DOHH2 (cell line): ENCODE measurements at regions not wholly inside any gene's neighbourhood (a gene's known extent, or its start where the extent isn't known, plus 50 kb on each side); places are given as distances from the start of the nearest gene placed in this dataset.

Experiments
- H3F3A ChIP-seq: fragments of 200-600 bp; sonication (generic), shearing (Covaris generic); 2 replicates; pipeline ENCODE4 v1.6.0; 2016; ENCODE audit warnings: antibody characterized with exemption, mild to moderate bottlenecking; ENCODE audit not compliant: control insufficient read depth, insufficient read depth
- H3K27ac ChIP-seq: fragments of 200-600 bp; sonication (generic); 2 replicates; pipeline ENCODE4 v1.5.1; 2014; ENCODE audit warnings: low read depth, mild to moderate bottlenecking, low read length, moderate library complexity
- H3K27me3 ChIP-seq: fragments of 200-600 bp; sonication (generic); 2 replicates; pipeline ENCODE4 v1.6.1; 2014; ENCODE audit warnings: mild to moderate bottlenecking, low read length, mixed read lengths; ENCODE audit not compliant: control insufficient read depth
- H3K36me3 ChIP-seq: fragments of 200-600 bp; sonication (generic); 2 replicates; pipeline ENCODE4 v1.6.1; 2014; ENCODE audit warnings: mild to moderate bottlenecking, low read length, moderate library complexity, mixed read lengths; ENCODE audit not compliant: control insufficient read depth
- H3K4me1 ChIP-seq: fragments of 200-600 bp; sonication (generic); 2 replicates; pipeline ENCODE4 v1.6.1; 2014; ENCODE audit warnings: mild to moderate bottlenecking, low read length, mixed read lengths; ENCODE audit not compliant: control insufficient read depth
- H3K4me2 ChIP-seq: fragments of 200-600 bp; sonication (generic); 2 replicates; pipeline ENCODE4 v1.6.0; 2014; ENCODE audit warnings: mild to moderate bottlenecking, low read length, moderate library complexity
- H3K4me3 ChIP-seq: fragments of 200-600 bp; sonication (generic); 2 replicates; pipeline ENCODE4 v1.5.1; 2014; ENCODE audit warnings: mild to moderate bottlenecking, low read length, mixed read lengths
- H3K79me2 ChIP-seq: fragments of 200-600 bp; sonication (generic); 2 replicates; pipeline ENCODE4 v1.6.1; 2014; ENCODE audit warnings: mild to moderate bottlenecking, low read length, mixed read lengths; ENCODE audit not compliant: control insufficient read depth
- H3K9me2 ChIP-seq: fragments of 200-600 bp; sonication (generic); replicated peaks from 2 replicates; pipeline ENCODE4 v1.6.1; 2014; ENCODE audit warnings: mild to moderate bottlenecking, low read length, mixed read lengths; ENCODE audit not compliant: control insufficient read depth
- H3K9me3 ChIP-seq: fragments of 200-600 bp; sonication (generic); 2 replicates; pipeline ENCODE4 v1.6.1; 2014; ENCODE audit warnings: antibody characterized with exemption, low read length, mixed read lengths; ENCODE audit not compliant: control insufficient read depth, insufficient read depth
- H4K20me1 ChIP-seq: fragments of 200-600 bp; sonication (generic); 2 replicates; pipeline ENCODE4 v1.6.0; 2014; ENCODE audit warnings: low read depth, mild to moderate bottlenecking, antibody characterized with exemption, low read length, moderate library complexity; ENCODE audit not compliant: control insufficient read depth, insufficient read depth
- CTCF ChIP-seq: fragments of 200-600 bp; sonication (generic); IDR thresholded peaks from one replicate; pipeline ENCODE4 v1.5.1; 2014; ENCODE audit warnings: antibody characterized with exemption, mild to moderate bottlenecking, low read depth, low read length; ENCODE audit not compliant: poor library complexity, severe bottlenecking
- EZH2phosphoT487 ChIP-seq: fragments of 200-600 bp; sonication (generic); IDR thresholded peaks from 2 replicates; pipeline ENCODE4 v1.6.1; 2017; ENCODE audit warnings: borderline replicate concordance, mild to moderate bottlenecking, antibody characterized with exemption, low read length, moderate library complexity, mixed read lengths

GRCh38 chr5:54673523-54674225 is 156.1 kb downstream of the SNX18 start:
- Histone ChIP-seq H3K4me1 (no peaks in the 10 kb centered on the region), H3K4me2 (no peak overlapping the region), H3K27ac (no peak overlapping the region), H3K27me3 (no peaks in the 10 kb centered on the region), H4K20me1 (no peaks in the 10 kb centered on the region), H3F3A (no peaks in the 10 kb centered on the region), H3K9me3 (peaks cover 3% of the 10 kb centered on the region; the same call in 1 of the 2 replicates), H3K36me3 (no peaks in the 10 kb centered on the region), H3K4me3 (no peak overlapping the region), H3K9me2 (no peaks in the 10 kb centered on the region), H3K79me2 (no peaks in the 10 kb centered on the region)
- TF ChIP-seq CTCF (no peak), EZH2phosphoT487 (no peak)

- Histone ChIP-seq H3K36me3 (no peaks in the 10 kb centered on the region), H3K9me3 (peaks cover 3% of the 10 kb centered on the region; the same call in 1 of the 2 replicates), H3K9me2 (no peaks in the 10 kb centered on the region), H3K79me2 (no peaks in the 10 kb centered on the region), H3K4me2 (no peak overlapping the region), H3K27ac (no peak overlapping the region), H3K4me3 (no peak overlapping the region), H3F3A (no peaks in the 10 kb centered on the region), H3K4me1 (no peaks in the 10 kb centered on the region), H4K20me1 (no peaks in the 10 kb centered on the region), H3K27me3 (no peaks in the 10 kb centered on the region)
- no peak for TF ChIP-seq EZH2phosphoT487
- TF ChIP-seq CTCF: no peak
These were observed 155.3 kb downstream of the SNX18 start for GRCh38 chr5:54672871-54673270.

GRCh38 chr5:54671681-54672080 is 154.1 kb downstream of the SNX18 start:
- Histone ChIP-seq H3K79me2 (no peaks in the 10 kb centered on the region), H4K20me1 (no peaks in the 10 kb centered on the region), H3F3A (no peaks in the 10 kb centered on the region), H3K27me3 (no peaks in the 10 kb centered on the region), H3K4me3 (no peak overlapping the region), H3K9me3 (peaks cover 3% of the 10 kb centered on the region; the same call in 1 of the 2 replicates), H3K36me3 (no peaks in the 10 kb centered on the region), H3K4me2 (no peak overlapping the region), H3K27ac (no peak overlapping the region), H3K9me2 (no peaks in the 10 kb centered on the region), H3K4me1 (no peaks in the 10 kb centered on the region)
- no peak for TF ChIP-seq CTCF
- no peak for TF ChIP-seq EZH2phosphoT487

GRCh38 chr5:54671111-54671531 is 153.6 kb downstream of the SNX18 start:
- Histone ChIP-seq H3K9me3 (peaks cover 3% of the 10 kb centered on the region; the same call in 1 of the 2 replicates), H3F3A (no peaks in the 10 kb centered on the region), H3K27ac (no peak overlapping the region), H3K4me3 (no peak overlapping the region), H4K20me1 (no peaks in the 10 kb centered on the region), H3K27me3 (no peaks in the 10 kb centered on the region), H3K36me3 (no peaks in the 10 kb centered on the region), H3K4me2 (no peak overlapping the region), H3K4me1 (no peaks in the 10 kb centered on the region), H3K9me2 (no peaks in the 10 kb centered on the region), H3K79me2 (no peaks in the 10 kb centered on the region)
- TF ChIP-seq CTCF: no peak
- TF ChIP-seq EZH2phosphoT487: no peak
